SK-N-MC (cell line): ENCODE measurements at regions not wholly inside any gene's neighbourhood (a gene's known extent, or its start where the extent isn't known, plus 50 kb on each side); places are given as distances from the start of the nearest gene placed in this dataset.

Experiments used
- EZH2 ChIP-seq: fragments of 200-600 bp; sonication (generic); IDR thresholded peaks from one replicate; pipeline ENCODE4 v1.6.1; 2017; ENCODE audit warnings: antibody characterized with exemption
- FOXP2 ChIP-seq: optimal IDR thresholded peaks from 2 replicates; pipeline ENCODE3; 2011; ENCODE audit warnings: mild to moderate bottlenecking, moderate library complexity; ENCODE audit not compliant: insufficient read depth; ENCODE audit errors: extremely low read length, control extremely low read depth
- POLR2AphosphoS5 ChIP-seq: IDR thresholded peaks from 2 replicates; pipeline ENCODE4 v1.6.1; 2012; ENCODE audit warnings: mild to moderate bottlenecking, low read depth, low read length, borderline replicate concordance

DNA sequence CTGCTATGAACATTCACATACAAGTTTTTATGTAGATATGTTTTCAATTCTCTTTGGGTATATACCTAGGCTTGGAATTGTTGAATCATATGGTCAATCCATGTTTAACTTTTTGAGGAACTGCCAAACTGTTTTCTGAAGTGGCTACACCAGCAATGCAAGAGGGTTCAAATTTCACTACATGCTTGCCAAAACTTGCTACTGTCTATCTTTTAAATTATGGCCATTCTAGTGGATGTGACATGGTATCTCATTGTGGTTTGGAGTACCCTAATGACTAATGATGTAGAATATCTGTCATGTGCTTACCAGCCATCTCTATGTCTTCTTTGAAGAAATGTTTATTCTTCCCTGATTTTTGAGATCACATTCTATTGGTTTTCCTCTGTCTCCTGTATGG is 860.3 kb downstream of the DIAPH3 start:
- TF ChIP-seq POLR2AphosphoS5 (no peak), EZH2 (no peak), FOXP2 (no peak)
